Subcutaneous abdominal adipose tissue (tissue), 5 donors: ENCODE measurements at regions not wholly inside any gene's neighbourhood (a gene's known extent, or its start where the extent isn't known, plus 50 kb on each side); places are given as distances from the start of the nearest gene placed in this dataset.

Experiments
- H3K27ac ChIP-seq: one replicate; pipeline ENCODE4 v1.7.0; 2013; ENCODE audit warnings: low read depth, mild to moderate bottlenecking, inconsistent platforms, low read length, moderate library complexity
- H3K27me3 ChIP-seq, 5 donors: one replicate each; pipeline ENCODE4 v1.7.0; 2013; ENCODE audit warnings: low read length in 5 of 5, inconsistent platforms in 1 of 5; ENCODE audit not compliant: control insufficient read depth in 5 of 5, insufficient read depth in 4 of 5
- H3K36me3 ChIP-seq, 5 donors: one replicate each; pipeline ENCODE4 v1.7.0; 2013; ENCODE audit warnings: low read length in 5 of 5; ENCODE audit not compliant: control insufficient read depth in 5 of 5, insufficient read depth in 5 of 5
- H3K4me1 ChIP-seq, 5 donors: one replicate each; pipeline ENCODE4 v1.7.0; 2013; ENCODE audit warnings: low read length in 5 of 5, mild to moderate bottlenecking in 3 of 5, moderate library complexity in 1 of 5; ENCODE audit not compliant: control insufficient read depth in 5 of 5, insufficient read depth in 5 of 5
- H3K4me3 ChIP-seq, 5 donors: one replicate each; pipeline ENCODE4 v1.7.0; 2013; ENCODE audit warnings: low read length in 5 of 5, low read depth in 1 of 5
- H3K9ac ChIP-seq, 5 donors: one replicate each; pipeline ENCODE4 v1.7.0; 2013; ENCODE audit warnings: low read length in 5 of 5, mild to moderate bottlenecking in 4 of 5, moderate library complexity in 3 of 5
- H3K9me3 ChIP-seq, 5 donors: one replicate each; pipeline ENCODE4 v1.7.0; 2013; ENCODE audit warnings: low read length in 5 of 5; ENCODE audit not compliant: control insufficient read depth in 5 of 5
- donor health status: healthy.
- donor health status: healthy.
- donor health status: healthy.
- donor health status: healthy.
- donor health status: healthy.

DNA sequence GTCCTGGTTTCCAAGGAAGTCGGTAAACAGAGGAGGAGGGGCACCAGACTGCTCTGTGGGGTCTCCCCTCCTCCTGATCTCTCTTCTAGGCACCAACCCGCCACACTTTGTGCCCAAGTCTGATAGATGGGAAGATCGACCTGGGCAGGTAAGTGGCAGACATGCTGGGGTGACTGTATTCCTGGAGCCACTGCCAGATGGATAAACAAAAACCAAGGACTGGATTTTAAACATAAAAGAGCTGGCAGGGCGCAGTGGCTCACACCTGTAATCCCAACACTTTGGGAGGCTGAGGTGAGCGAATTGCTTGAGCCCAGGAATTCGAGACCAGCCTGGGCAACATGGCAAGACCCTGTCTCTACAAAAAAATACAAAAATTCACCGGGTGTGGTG, 181.2 kb downstream of the ANAPC1 start:
- peaks cover 0 to 3% (median 0%) of the 10 kb centered on the region in 5 donors for H3K27me3 ChIP-seq
- no peaks in the 10 kb centered on the region for H3K36me3 ChIP-seq
- no peak overlapping the region for H3K27ac ChIP-seq
- peaks cover 6 to 24% (median 16%) of the 10 kb centered on the region in 5 donors for H3K4me1 ChIP-seq
- H3K4me3 ChIP-seq, result peak overlapping the region in 1 of 5 donors; percentile 26
- no peaks in the 10 kb centered on the region for H3K9me3 ChIP-seq
- no peak overlapping the region for H3K9ac ChIP-seq

DNA sequence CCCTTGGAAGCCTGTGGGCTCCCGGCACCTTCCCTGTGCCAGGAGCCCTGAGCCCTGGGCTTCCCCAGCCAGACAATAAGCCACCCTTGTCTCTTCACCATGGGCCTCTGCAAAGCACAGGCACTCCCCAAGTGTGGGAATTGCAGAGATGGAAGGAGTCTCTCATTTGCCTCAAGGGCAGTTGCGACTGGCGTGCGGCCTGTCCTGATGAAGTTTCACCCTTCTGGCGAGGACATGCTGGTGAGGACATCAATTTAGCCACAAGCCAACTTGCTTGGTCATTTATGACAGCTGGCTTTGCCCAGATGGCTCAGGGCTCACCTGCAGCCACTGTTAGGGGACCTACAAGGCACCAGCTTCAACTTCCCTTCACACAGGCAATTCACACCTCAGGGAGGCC, 180.2 kb downstream of the ANAPC1 start:
- no peak overlapping the region for H3K27ac ChIP-seq
- peaks cover 5 to 21% (median 14%) of the 10 kb centered on the region in 5 donors for H3K4me1 ChIP-seq
- no peak overlapping the region for H3K9ac ChIP-seq
- H3K27me3 ChIP-seq, result peaks cover 0 to 3% (median 0%) of the 10 kb centered on the region in 5 donors
- no peak overlapping the region for H3K4me3 ChIP-seq
- no peaks in the 10 kb centered on the region for H3K36me3 ChIP-seq
- H3K9me3 ChIP-seq, result no peaks in the 10 kb centered on the region

DNA sequence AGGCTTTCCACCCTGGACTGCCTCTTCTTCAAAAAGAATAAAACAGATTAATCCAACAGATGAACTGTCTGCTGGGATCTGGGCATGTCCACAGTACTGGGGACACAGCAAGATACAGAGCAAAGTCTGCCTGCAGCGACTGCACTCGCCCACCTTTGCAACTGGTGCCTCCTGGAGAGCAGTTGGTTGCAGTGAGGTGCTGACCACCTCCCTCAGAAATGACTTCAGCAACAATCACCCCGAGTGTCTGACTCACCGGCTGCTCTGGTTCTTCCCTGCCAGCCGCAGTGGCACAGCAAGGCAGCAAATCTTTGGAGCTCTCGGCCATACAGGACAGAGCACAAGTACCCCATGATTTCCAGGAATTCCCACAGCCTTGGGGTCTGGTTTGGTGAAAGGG, 179.7 kb downstream of the ANAPC1 start:
- no peak overlapping the region for H3K27ac ChIP-seq
- H3K9ac ChIP-seq, result no peak overlapping the region

DNA sequence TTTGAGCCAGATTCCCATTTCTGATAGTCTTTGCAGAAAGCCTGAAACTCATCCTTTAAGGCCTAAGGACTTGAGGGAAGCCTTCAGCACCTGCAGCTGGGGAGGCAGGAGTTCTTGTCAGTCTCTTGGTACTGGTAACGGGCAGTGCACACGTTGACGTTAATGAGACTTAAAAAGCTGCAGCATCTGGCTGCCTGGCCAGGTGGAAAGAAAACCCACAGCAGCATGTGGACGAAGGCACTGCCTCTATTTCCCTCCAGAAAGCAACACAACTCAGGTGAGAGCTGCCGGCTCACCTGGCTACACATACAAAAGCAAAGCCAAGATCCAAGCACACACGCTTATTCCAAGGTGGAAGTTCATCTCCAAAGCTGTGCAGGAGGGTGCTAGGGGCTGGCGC, 178.8 kb downstream of the ANAPC1 start:
- no peaks in the 10 kb centered on the region for H3K9me3 ChIP-seq
- no peaks in the 10 kb centered on the region for H3K36me3 ChIP-seq
- peaks cover 0 to 3% (median 0%) of the 10 kb centered on the region in 5 donors for H3K27me3 ChIP-seq
- no peak overlapping the region for H3K4me3 ChIP-seq
- H3K27ac ChIP-seq, result no peak overlapping the region
- H3K4me1 ChIP-seq, result peaks cover 2 to 14% (median 11%) of the 10 kb centered on the region in 5 donors
- no peak overlapping the region for H3K9ac ChIP-seq

More for the DNA sequence above, 179.7 kb downstream of the ANAPC1 start:
- H3K4me1 ChIP-seq, result peaks cover 2 to 16% (median 9%) of the 10 kb centered on the region in 5 donors
- no peaks in the 10 kb centered on the region for H3K9me3 ChIP-seq
- H3K4me3 ChIP-seq, result no peak overlapping the region
- peaks cover 0 to 3% (median 0%) of the 10 kb centered on the region in 5 donors for H3K27me3 ChIP-seq
- no peaks in the 10 kb centered on the region for H3K36me3 ChIP-seq

DNA sequence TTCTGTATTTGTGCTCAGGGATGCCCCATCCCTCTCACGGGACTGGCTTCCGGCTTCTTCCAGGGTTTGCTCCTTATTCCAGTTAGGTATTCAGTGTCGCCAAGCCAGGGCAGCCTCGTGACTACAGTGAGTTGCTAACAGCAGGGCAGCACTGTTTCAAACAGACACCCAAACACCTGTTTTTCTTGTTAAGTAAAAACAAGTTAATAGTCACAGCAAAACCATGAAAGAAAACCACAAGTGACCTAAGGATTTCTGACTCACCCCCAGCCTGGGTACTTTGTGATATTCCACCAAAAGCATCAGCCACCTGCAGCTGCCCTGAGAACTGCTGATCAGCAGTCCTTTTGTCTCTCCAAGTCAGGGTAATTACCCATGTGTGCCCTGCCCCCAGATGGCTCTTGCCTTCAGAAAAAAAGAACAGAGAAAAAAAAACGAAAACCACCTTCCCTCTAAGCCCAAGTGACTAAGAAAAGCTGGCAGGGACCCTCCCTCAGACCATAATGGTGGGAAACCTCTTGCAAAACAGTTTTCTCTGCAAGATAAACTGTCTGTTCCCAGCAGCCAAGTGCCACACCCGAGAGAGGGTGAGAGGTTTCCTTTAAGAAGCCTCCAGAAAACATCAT, 178.2 kb downstream of the ANAPC1 start:
- Histone ChIP-seq H3K9ac (no peak overlapping the region), H3K27ac (no peak overlapping the region)

DNA sequence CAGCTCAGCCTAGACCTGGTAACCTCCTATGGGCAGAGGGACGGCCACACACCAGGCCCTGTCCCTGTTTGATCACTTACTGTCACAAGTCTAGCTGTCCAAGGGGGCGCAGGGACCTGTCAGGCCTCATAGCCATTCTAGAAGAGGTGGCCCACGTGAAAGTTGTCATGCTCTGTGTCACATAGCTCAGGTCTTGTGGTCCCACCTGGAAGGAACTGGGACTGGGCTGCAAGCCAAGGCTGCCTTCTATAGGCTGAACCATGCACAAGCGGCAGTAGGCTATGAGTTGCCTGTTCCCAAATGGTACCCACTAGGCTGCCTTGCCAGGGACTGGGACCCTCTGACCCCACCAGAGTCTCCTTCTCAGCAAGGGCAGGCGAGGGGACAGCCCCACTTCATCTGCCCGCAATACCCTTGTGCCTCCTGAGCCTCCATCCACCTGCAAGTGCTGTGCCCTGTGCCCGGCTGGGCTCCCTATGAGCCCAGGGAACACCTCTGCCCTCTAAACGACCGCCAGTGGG, 177.5 kb downstream of the ANAPC1 start:
- Histone ChIP-seq H3K4me1 (peaks cover 2 to 14% (median 11%) of the 10 kb centered on the region in 5 donors), H3K36me3 (no peaks in the 10 kb centered on the region), H3K27me3 (peaks cover 0 to 3% (median 0%) of the 10 kb centered on the region in 5 donors), H3K9me3 (no peaks in the 10 kb centered on the region), H3K27ac (no peak overlapping the region), H3K9ac (no peak overlapping the region), H3K4me3 (no peak overlapping the region)

More for the DNA sequence above, 178.2 kb downstream of the ANAPC1 start:
- H3K27me3 ChIP-seq, result peaks cover 0 to 3% (median 0%) of the 10 kb centered on the region in 5 donors
- H3K36me3 ChIP-seq, result no peaks in the 10 kb centered on the region
- no peak overlapping the region for H3K4me3 ChIP-seq
- no peaks in the 10 kb centered on the region for H3K9me3 ChIP-seq
- H3K4me1 ChIP-seq, result peaks cover 2 to 14% (median 11%) of the 10 kb centered on the region in 5 donors

DNA sequence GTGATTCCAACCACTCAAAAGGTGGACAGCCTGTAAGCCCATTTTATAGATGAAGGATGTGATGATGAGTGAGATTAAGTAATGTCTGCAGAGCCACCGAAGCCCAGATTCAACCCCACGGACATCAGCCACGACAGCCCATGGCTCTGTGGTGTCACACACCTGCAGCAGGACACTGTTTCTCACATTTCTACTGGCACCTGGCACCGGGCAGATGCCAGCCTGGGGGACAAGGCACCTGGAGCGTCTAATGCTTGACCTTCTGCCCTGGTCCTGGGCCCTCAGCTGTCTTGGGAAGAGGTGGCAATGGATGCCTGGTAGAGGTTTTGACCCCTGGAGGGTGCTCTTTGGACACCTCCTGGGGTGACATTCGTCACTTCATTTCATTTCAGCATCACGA, 176.3 kb downstream of the ANAPC1 start:
- H3K27ac ChIP-seq, result no peak overlapping the region
- H3K9me3 ChIP-seq, result peaks cover 0 to 4% (median 0%) of the 10 kb centered on the region in 5 donors
- H3K4me3 ChIP-seq, result no peak overlapping the region
- H3K36me3 ChIP-seq, result no peaks in the 10 kb centered on the region
- no peak overlapping the region for H3K9ac ChIP-seq
- peaks cover 0 to 11% (median 3%) of the 10 kb centered on the region in 5 donors for H3K4me1 ChIP-seq
- H3K27me3 ChIP-seq, result no peaks in the 10 kb centered on the region

DNA sequence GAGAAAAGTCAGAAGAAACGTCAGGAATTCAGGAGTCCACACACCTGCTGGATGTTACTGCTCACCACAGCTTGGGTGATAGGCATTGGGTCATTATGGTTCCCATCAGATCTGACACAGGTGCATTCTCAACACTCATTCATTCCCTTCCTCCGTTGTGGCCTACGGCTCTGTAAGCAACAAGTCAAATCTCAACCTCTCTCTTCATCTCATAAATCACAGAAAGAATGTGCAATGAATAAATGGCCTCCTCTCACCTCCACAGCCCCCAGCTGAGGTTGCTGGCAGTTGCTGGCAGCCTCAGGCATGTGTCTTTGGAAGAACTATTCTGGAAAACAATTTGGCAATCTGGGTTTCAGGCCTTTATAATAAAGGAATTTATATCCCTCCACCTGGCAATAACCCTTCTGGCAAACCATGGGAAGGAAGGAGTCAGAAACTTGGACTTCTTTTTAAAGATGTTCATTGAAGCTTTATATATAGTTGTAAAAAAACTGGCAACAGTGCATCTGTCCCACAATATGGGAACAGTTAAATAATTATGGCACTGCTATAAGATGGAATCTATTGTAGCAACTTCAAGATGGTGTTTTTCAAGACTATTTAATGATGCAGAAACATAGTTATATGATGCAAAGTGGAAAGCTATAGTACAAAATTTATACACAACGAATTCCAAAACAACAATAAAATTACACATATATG, 175.4 kb downstream of the ANAPC1 start:
- H3K4me1 ChIP-seq, result peaks cover 0 to 11% (median 3%) of the 10 kb centered on the region in 5 donors
- peaks cover 0 to 4% (median 0%) of the 10 kb centered on the region in 5 donors for H3K9me3 ChIP-seq
- H3K36me3 ChIP-seq, result no peaks in the 10 kb centered on the region
- no peak overlapping the region for H3K27ac ChIP-seq
- no peak overlapping the region for H3K4me3 ChIP-seq
- no peak overlapping the region for H3K9ac ChIP-seq
- H3K27me3 ChIP-seq, result no peaks in the 10 kb centered on the region

DNA sequence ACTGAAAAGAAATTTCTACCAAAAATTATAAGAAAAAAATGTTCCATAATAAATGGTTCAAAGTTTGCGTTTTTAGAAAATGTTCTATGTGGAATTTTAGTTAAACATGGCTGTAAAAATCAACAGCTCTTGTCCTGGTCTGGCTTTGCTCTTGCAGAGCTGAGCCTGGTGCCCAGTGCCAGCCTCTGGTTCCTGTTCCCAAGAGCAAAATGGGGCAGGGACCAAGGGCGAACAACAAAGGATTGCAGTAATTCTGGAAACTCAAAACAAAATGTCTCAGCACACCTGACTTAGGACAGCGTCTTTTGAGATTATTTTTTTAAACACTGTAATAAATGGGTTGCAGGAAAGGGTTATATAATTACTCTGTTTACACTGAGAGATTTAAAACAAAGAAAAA, 174.7 kb downstream of the ANAPC1 start:
- Histone ChIP-seq H3K9ac (no peak overlapping the region), H3K9me3 (peaks cover 0 to 4% (median 0%) of the 10 kb centered on the region in 5 donors), H3K27ac (no peak overlapping the region), H3K27me3 (no peaks in the 10 kb centered on the region), H3K4me1 (peaks cover 0 to 11% (median 3%) of the 10 kb centered on the region in 5 donors), H3K4me3 (no peak overlapping the region), H3K36me3 (no peaks in the 10 kb centered on the region)

DNA sequence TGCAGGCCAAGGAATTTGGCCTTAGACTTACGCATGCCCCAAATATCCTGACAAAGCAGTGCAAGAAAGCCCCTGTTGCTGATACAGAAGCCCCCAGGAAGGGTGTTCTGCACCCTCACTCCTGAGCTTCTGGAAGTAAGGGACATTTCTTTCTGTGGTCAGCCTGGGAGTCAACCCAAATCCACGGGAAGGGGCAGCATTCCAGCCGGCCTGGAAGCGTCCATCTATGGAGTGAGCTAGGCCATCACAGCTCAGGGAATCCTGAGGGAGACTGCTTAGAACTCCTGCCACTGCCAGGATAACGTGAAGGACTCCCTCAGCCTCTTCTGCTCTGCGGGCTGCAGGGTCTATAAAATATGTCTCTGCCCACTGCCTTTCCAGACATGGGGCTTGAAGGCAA, 173.9 kb downstream of the ANAPC1 start:
- H3K9ac ChIP-seq, result peak overlapping the region in 1 of 5 donors; percentile 5
- no peak overlapping the region for H3K4me3 ChIP-seq
- no peaks in the 10 kb centered on the region for H3K27me3 ChIP-seq
- H3K36me3 ChIP-seq, result no peaks in the 10 kb centered on the region
- H3K4me1 ChIP-seq, result peaks cover 0 to 11% (median 3%) of the 10 kb centered on the region in 5 donors
- no peak overlapping the region for H3K27ac ChIP-seq
- H3K9me3 ChIP-seq, result peaks cover 0 to 4% (median 0%) of the 10 kb centered on the region in 5 donors
